Lower leg skin (tissue), 4 donors: ENCODE measurements at regions not wholly inside any gene's neighbourhood (a gene's known extent, or its start where the extent isn't known, plus 50 kb on each side); places are given as distances from the start of the nearest gene placed in this dataset.

ENCODE experiments used
- DNase-seq, 2 donors: peaks; one replicate each; pipeline ENCODE4 v3.0.0-alpha.2; 2019; ENCODE audit warnings: low spot score in 2 of 2
- H3K4me3 ChIP-seq: fragments of 200-600 bp; sonication (generic); 2 replicates; pipeline ENCODE4 v1.5.1; 2017; ENCODE audit warnings: mild to moderate bottlenecking, low read depth; ENCODE audit not compliant: poor library complexity, severe bottlenecking
- POLR2A ChIP-seq, 2 donors: fragments of 450-650 bp; IDR thresholded peaks; one replicate each; pipeline ENCODE4 v1.6.1; 2016 to 2017; ENCODE audit warnings: antibody characterized with exemption in 2 of 2, mild to moderate bottlenecking in 1 of 2, moderate library complexity in 1 of 2
- WGBS, 2 donors: methylation state at CpG; one replicate each; pipeline ENCODE4 v1.1.5; 2018; 5-methylcytosine and 5-hydroxymethylcytosine counted together
- intact Hi-C: fragments of 100-400 bp; cut with DNase I; formaldehyde crosslinking; loops from one replicate; pipeline ENCODE4 v1.15.0; 2023; ENCODE audit warnings: low total_unique reads
- TF ChIP-seq, protein P1 (sequence below), 3 donors: fragments of 450-650 bp; IDR thresholded peaks; one replicate each; pipeline ENCODE4 v1.5.1; 2016; ENCODE audit warnings: antibody characterized with exemption in 3 of 3, mild to moderate bottlenecking in 3 of 3, moderate library complexity in 2 of 3

DNA sequence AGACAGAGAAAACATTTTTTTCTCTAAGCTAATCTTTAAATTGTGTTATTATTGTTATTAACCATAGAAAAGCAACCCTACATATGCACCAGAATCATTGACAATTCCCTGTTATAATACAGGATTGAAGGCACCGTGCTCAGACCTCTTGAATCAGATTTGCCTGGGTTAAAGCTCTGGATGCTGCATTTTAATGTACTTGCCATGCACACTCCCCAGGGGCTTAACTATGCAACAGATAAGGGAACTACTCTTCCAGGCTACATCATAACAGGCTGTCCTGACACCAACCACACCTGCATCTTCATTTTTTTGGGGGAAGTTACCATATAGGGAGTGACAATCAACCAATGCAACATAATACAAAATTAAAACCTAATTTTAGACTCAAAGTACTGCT, 1187.6 kb upstream of the CDH8 start:
- H3K4me3 ChIP-seq, result no peak overlapping the region
- WGBS, 2 donors, result 71 to 92% methylated on average over 1 of the region's 1 CpG
- intact Hi-C loops, result no loop called here
- TF ChIP-seq, protein P1, sequence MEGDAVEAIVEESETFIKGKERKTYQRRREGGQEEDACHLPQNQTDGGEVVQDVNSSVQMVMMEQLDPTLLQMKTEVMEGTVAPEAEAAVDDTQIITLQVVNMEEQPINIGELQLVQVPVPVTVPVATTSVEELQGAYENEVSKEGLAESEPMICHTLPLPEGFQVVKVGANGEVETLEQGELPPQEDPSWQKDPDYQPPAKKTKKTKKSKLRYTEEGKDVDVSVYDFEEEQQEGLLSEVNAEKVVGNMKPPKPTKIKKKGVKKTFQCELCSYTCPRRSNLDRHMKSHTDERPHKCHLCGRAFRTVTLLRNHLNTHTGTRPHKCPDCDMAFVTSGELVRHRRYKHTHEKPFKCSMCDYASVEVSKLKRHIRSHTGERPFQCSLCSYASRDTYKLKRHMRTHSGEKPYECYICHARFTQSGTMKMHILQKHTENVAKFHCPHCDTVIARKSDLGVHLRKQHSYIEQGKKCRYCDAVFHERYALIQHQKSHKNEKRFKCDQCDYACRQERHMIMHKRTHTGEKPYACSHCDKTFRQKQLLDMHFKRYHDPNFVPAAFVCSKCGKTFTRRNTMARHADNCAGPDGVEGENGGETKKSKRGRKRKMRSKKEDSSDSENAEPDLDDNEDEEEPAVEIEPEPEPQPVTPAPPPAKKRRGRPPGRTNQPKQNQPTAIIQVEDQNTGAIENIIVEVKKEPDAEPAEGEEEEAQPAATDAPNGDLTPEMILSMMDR (IDR thresholded peaks at IDR 0.05), result no peak
- no peak for TF ChIP-seq POLR2A (IDR thresholded peaks at IDR 0.05)
- no peak for DNase-seq

DNA sequence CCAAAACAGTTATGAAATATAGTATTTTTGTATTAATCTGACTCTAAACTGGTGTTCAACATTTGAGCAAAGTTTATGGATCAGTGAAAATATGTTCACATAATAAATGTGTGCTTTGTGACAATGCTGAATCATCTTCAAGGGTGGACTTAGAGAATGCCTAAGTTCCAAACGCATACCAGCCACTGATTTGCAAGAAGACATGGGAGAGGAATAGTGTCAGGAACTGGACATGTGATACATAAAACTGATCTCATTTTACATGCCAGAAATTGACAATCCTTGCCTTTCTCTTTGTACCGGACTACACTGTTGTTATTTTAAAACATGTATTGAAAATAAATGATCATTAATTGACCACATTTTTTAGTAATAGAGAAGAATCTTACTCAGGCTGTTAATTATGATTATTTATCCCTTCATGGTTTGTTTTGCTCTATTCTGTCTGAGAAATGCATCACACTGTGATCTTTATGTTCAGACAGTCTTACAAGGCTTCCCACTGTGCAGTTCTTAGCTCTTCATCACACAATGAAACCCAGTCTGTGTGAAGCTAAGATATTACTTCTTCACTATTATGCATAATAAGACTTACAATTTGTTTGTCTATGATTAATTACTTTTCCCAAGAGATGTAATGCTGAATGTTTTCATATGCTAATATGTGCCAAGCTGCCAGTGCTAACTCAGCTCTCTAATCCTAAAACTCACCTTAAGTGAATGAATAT, 1180.6 kb upstream of the CDH8 start:
- no peak overlapping the region for H3K4me3 ChIP-seq
- DNase-seq, result no peak
- intact Hi-C loops, result no loop called here
- 61 to 67% methylated on average over 2 of the region's 2 CpGs for WGBS, 2 donors
- TF ChIP-seq POLR2A (IDR thresholded peaks at IDR 0.05), result no peak
- TF ChIP-seq, protein P1 (IDR thresholded peaks at IDR 0.05), result no peak

DNA sequence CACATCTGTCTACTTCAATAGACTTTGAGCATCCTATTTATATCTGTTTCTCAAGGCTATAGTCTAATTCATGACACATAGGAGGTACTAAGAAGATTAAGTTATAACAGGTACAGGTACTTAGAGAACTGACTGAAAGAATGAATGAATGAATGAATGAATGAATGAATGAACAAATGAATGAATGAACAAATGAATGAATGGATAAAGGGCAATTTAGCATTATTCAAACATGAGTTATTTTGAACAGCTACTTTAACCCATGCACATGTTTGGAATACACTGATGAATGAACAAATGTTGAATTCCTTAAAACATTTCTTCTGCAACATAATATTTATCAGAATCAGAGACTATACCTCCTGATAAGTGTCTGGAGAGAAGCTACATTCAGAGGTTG, 1165.6 kb upstream of the CDH8 start:
- TF ChIP-seq POLR2A (IDR thresholded peaks at IDR 0.05), result no peak
- TF ChIP-seq, protein P1 (IDR thresholded peaks at IDR 0.05), result no peak
- intact Hi-C loops, result no loop called here
- no peak for DNase-seq
- no peak overlapping the region for H3K4me3 ChIP-seq

DNA sequence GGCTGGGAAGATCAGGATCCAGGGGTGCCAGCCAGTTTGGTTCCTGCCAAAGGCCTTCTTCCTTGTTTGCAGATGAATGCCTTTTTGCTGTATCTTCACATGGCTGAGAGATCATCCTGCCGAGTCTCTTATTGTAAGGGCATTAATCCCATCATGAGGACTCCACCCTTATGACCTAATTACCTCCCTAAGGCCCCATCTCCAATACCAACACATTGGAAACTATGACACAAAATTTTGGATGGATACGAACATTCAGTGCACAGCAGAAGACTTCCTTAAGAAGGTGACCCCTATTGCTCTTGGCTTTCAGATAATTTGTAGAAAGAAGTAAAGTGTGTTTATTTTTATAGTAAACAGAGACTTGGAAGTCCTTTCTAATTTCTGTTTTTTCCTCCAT, 1164.7 kb upstream of the CDH8 start:
- no peak for DNase-seq
- no peak for TF ChIP-seq POLR2A (IDR thresholded peaks at IDR 0.05)
- TF ChIP-seq, protein P1 (IDR thresholded peaks at IDR 0.05), result no peak
- intact Hi-C loops, result no loop called here
- 37 to 49% methylated on average over 2 of the region's 2 CpGs for WGBS, 2 donors
- no peak overlapping the region for H3K4me3 ChIP-seq

DNA sequence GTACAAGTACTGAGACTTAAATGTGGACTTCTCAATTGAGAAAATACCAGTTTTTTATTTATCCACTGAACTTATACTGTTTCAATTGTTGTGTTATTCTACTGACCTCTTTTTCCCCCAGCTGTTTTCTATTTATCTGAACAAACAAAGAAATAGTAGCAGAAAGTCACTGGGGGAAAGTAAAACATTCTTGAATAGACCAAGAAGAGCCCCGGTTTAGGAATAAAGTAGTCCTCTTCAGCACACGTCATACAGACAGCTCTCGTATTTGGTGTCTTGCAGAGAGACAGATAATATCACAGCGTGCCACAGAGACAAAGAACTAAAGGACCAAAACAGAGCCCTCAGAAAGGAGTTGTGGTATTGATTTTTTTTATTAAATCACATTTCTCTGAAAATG, 1159.1 kb upstream of the CDH8 start:
- DNase-seq, result no peak
- no peak overlapping the region for H3K4me3 ChIP-seq
- intact Hi-C loops, result no loop called here
- TF ChIP-seq, protein P1 (IDR thresholded peaks at IDR 0.05), result no peak
- no peak for TF ChIP-seq POLR2A (IDR thresholded peaks at IDR 0.05)
- WGBS, 2 donors, result 52 to 56% methylated on average over 4 of the region's 4 CpGs

DNA sequence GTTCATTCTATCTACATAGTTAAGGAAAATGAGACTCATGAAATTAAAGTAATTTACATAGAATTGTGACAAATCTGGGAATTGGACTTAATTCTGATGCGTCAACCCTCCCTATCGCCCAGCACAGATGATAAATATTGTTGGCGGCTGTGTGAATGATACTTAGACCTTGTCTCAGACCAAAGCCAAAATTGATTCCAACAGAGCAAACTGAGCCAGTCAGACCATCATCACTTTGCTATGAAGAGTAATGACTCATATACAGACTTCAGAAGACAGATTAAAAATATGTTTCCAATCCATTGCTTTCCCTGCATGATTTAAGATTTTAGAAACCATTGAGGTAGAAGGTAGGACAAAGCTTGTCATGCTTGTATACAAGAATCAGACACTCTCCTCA, 1156.7 kb upstream of the CDH8 start:
- 80 to 86% methylated on average over 3 of the region's 3 CpGs for WGBS, 2 donors
- no peak overlapping the region for H3K4me3 ChIP-seq
- intact Hi-C loops, result no loop called here
- no peak for DNase-seq
- TF ChIP-seq POLR2A (IDR thresholded peaks at IDR 0.05), result no peak
- TF ChIP-seq, protein P1 (IDR thresholded peaks at IDR 0.05), result no peak
